Smooth muscle cell (in vitro differentiated cells): ENCODE measurements at regions not wholly inside any gene's neighbourhood (a gene's known extent, or its start where the extent isn't known, plus 50 kb on each side); places are given as distances from the start of the nearest gene placed in this dataset.

ENCODE experiments used
- DNase-seq: peaks from one replicate; lab custom pipeline; 2025; ENCODE audit not compliant: unreplicated experiment; lab: John Stamatoyannopoulos, UW
- H2AFZ ChIP-seq: fragments of 200-600 bp; sonication (generic); 2 replicates; pipeline ENCODE4 v1.6.0; 2016; ENCODE audit warnings: antibody characterized with exemption, low read depth, mild to moderate bottlenecking
- H3F3A ChIP-seq: fragments of 200-600 bp; sonication (generic); 2 replicates; pipeline ENCODE4 v1.6.0; 2017; ENCODE audit warnings: antibody characterized with exemption, low read depth
- H3K27ac ChIP-seq: fragments of 200-600 bp; sonication (generic); 2 replicates; pipeline ENCODE4 v1.5.1; 2016; ENCODE audit warnings: low read depth, mild to moderate bottlenecking
- H3K27me3 ChIP-seq: fragments of 200-600 bp; sonication (generic); 2 replicates; pipeline ENCODE4 v1.6.1; 2016; ENCODE audit warnings: low read depth, mild to moderate bottlenecking
- H3K36me3 ChIP-seq: fragments of 200-600 bp; sonication (generic); 2 replicates; pipeline ENCODE4 v1.5.1; 2016; ENCODE audit warnings: low read depth
- H3K4me1 ChIP-seq: fragments of 200-600 bp; sonication (generic); 2 replicates; pipeline ENCODE4 v1.5.1; 2016; ENCODE audit warnings: low read depth
- H3K4me2 ChIP-seq: fragments of 200-600 bp; sonication (generic); 2 replicates; pipeline ENCODE4 v1.6.0; 2016; ENCODE audit warnings: mild to moderate bottlenecking
- H3K4me3 ChIP-seq: fragments of 200-600 bp; sonication (generic); 2 replicates; pipeline ENCODE4 v1.5.1; 2016; ENCODE audit warnings: mild to moderate bottlenecking
- H3K79me2 ChIP-seq: fragments of 200-600 bp; sonication (generic); 2 replicates; pipeline ENCODE4 v1.6.0; 2016; ENCODE audit warnings: low read depth, mild to moderate bottlenecking
- H3K9ac ChIP-seq: fragments of 200-600 bp; sonication (generic); 2 replicates; pipeline ENCODE4 v1.6.0; 2016; ENCODE audit warnings: low read depth
- H3K9me3 ChIP-seq: fragments of 200-600 bp; sonication (generic); replicated peaks from 2 replicates; pipeline ENCODE4 v1.5.1; 2016; ENCODE audit warnings: low read depth
- H4K20me1 ChIP-seq: fragments of 200-600 bp; sonication (generic); 2 replicates; pipeline ENCODE4 v1.6.0; 2016; ENCODE audit warnings: low read depth
- WGBS: methylation state at CpG from one replicate; pipeline ENCODE4 v1.1.7; 2016; ENCODE audit warnings: low lambda C conversion rate; 5-methylcytosine and 5-hydroxymethylcytosine counted together
- TF ChIP-seq, protein P1 (sequence below): fragments of 200-600 bp; sonication (generic); IDR thresholded peaks from 2 replicates; pipeline ENCODE4 v1.5.1; 2017; ENCODE audit warnings: borderline replicate concordance, mild to moderate bottlenecking, antibody characterized with exemption; ENCODE audit not compliant: insufficient read depth, poor library complexity, severe bottlenecking

DNA sequence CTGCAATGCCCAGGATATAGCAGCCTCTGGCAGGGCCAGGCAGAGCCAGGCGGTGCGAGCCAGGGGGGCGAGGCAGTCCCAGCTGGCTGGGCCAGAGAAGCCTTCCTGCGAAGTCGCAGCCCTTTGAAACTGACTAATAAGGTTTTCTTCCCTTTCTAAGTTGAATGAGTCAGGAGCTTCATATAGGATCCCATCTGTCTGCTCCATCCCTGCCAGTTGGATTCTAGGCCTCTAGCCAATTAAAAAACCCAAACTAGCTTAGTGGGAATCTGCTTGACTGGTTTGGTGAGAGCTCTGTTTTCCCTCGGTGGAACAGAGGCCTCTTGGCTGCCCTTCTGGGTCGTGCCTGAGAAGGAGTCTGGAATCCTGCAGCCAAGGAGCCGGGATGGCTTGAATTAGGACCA, 70.1 kb upstream of the RAPGEF1 start:
- H3F3A ChIP-seq, result no peaks in the 10 kb centered on the region
- no peaks in the 10 kb centered on the region for H3K9me3 ChIP-seq
- H3K36me3 ChIP-seq, result no peaks in the 10 kb centered on the region
- WGBS, result 71% methylated on average over 8 of the region's 8 CpGs
- H3K4me3 ChIP-seq, result no peak overlapping the region
- TF ChIP-seq, protein P1, sequence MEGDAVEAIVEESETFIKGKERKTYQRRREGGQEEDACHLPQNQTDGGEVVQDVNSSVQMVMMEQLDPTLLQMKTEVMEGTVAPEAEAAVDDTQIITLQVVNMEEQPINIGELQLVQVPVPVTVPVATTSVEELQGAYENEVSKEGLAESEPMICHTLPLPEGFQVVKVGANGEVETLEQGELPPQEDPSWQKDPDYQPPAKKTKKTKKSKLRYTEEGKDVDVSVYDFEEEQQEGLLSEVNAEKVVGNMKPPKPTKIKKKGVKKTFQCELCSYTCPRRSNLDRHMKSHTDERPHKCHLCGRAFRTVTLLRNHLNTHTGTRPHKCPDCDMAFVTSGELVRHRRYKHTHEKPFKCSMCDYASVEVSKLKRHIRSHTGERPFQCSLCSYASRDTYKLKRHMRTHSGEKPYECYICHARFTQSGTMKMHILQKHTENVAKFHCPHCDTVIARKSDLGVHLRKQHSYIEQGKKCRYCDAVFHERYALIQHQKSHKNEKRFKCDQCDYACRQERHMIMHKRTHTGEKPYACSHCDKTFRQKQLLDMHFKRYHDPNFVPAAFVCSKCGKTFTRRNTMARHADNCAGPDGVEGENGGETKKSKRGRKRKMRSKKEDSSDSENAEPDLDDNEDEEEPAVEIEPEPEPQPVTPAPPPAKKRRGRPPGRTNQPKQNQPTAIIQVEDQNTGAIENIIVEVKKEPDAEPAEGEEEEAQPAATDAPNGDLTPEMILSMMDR, result no peak
- H3K79me2 ChIP-seq, result no peaks in the 10 kb centered on the region
- H3K27me3 ChIP-seq, result peaks cover 6% of the 10 kb centered on the region
- no peaks in the 10 kb centered on the region for H4K20me1 ChIP-seq
- H3K27ac ChIP-seq, result no peak overlapping the region
- DNase-seq, result no peak
- no peak overlapping the region for H3K9ac ChIP-seq
- H3K4me1 ChIP-seq, result peaks cover 10% of the 10 kb centered on the region
- H3K4me2 ChIP-seq, result no peak overlapping the region
- H2AFZ ChIP-seq, result no peak overlapping the region

DNA sequence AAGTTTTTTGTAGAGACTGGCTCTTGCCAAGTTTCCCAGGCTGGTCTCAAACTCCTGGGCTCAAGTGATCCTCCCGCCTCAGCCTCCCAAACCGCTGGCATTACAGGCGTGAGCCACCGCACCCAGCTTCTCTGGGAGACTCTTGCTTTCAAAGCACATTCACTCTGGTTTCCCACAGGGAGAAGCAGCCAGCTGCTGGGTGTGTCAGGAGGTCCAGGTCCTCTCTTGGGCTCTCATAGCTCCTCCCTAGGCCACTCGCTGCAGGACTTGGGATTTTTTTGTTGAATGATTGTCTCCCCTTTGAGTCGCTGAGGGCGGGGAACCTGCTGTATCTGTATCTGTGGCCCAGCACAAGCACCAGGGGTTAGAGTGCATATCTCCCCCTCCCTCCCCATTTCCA, 68.4 kb upstream of the RAPGEF1 start:
- Histone ChIP-seq H3K27ac (no peak overlapping the region), H2AFZ (no peak overlapping the region), H3K9me3 (no peaks in the 10 kb centered on the region), H3K27me3 (peaks cover 6% of the 10 kb centered on the region), H3K4me2 (no peak overlapping the region), H3K4me3 (no peak overlapping the region), H4K20me1 (no peaks in the 10 kb centered on the region), H3K4me1 (peaks cover 10% of the 10 kb centered on the region), H3K9ac (no peak overlapping the region), H3K79me2 (no peaks in the 10 kb centered on the region), H3K36me3 (no peaks in the 10 kb centered on the region), H3F3A (no peaks in the 10 kb centered on the region)
- DNase-seq, result no peak
- TF ChIP-seq, protein P1, result no peak
- 85% methylated on average over 7 of the region's 7 CpGs for WGBS

DNA sequence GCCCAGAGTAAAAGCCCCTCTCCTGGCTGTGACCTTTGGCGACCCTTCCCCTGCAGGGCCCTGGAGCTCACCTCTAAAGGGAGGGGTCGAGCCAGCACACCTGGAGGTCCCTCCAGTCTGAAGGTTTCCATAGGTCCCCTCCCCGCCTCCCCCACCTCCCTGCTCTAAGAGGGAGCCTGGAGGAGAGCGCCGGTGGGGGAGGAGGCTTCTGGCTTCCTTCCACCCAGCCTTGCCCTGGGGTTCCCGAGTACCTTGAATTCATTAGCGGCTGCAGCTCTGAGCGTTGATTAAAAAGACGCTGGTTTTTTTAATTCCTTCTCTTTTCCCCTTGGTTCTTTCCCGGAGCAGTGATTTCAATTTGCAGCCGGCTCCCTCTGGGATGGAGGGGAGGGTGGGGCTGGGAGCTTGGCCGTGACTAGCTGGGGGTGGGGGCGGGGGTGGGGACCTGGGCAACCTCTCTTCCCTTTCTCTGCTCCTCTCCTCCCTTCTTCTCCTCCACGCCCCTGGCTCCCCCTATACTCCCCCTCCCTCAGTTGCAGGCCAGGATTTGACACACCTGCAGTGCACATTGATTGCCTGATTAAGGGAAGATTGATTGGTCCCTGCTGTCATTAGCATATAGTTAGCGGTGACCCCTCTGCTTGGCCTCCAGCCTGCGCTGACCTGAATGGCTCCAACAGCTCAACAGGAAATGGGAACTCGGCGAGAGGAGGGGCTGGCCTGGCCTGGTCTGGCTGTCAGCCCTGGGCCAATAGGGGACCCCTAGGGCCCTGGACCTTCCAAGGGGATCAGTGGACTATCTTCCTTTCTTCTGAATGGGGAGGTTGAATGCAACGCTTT, 67.5 kb upstream of the RAPGEF1 start:
- WGBS, result 14% methylated on average over 17 of the region's 19 CpGs
- TF ChIP-seq, protein P1, result no peak
- Histone ChIP-seq H3K27me3 (peaks cover 6% of the 10 kb centered on the region), H3K4me3 (no peak overlapping the region), H3K4me2 (no peak overlapping the region), H3K27ac (no peak overlapping the region), H3K36me3 (no peaks in the 10 kb centered on the region), H3K9me3 (no peaks in the 10 kb centered on the region), H3K4me1 (peaks cover 10% of the 10 kb centered on the region), H2AFZ (no peak overlapping the region), H3K9ac (no peak overlapping the region), H3F3A (no peaks in the 10 kb centered on the region), H4K20me1 (no peaks in the 10 kb centered on the region), H3K79me2 (no peaks in the 10 kb centered on the region)
- no peak for DNase-seq

DNA sequence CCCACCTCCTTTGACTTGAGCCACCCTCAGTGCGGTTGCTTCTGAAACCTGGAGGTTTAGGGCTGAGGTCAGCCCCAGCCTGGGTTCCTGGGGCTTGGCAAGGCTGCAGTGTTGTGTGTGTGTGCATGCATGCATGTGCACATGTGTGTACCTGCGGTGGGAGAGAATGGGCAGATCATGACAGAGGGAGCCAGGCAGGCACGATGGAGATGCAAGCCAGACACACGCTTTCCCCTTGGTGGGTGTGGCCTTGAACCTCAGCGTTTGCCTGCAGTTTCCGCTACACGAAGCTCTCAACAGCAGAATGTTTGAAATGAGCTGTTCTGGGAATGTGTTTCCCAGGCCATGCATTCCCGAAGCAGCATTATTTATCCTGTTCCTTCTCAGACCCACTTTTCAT, 65.9 kb upstream of the RAPGEF1 start:
- Histone ChIP-seq H3K9ac (no peak overlapping the region), H2AFZ (no peak overlapping the region), H3K27ac (no peak overlapping the region), H3K36me3 (no peaks in the 10 kb centered on the region), H3K4me1 (peaks cover 10% of the 10 kb centered on the region), H4K20me1 (no peaks in the 10 kb centered on the region), H3K27me3 (peaks cover 6% of the 10 kb centered on the region), H3K9me3 (no peaks in the 10 kb centered on the region), H3K4me2 (no peak overlapping the region), H3K4me3 (no peak overlapping the region), H3K79me2 (no peaks in the 10 kb centered on the region), H3F3A (no peaks in the 10 kb centered on the region)
- WGBS, result 84% methylated on average over 8 of the region's 8 CpGs
- TF ChIP-seq, protein P1, result no peak
- no peak for DNase-seq
